Activated CD8-positive, alpha-beta memory T cell treated with anti-CD3 and anti-CD28 coated beads for 36 hours (primary cell): ENCODE measurements at regions not wholly inside any gene's neighbourhood (a gene's known extent, or its start where the extent isn't known, plus 50 kb on each side); places are given as distances from the start of the nearest gene placed in this dataset.
"Not testable (repeated sequence)": the region's sequence is repeated elsewhere in the genome, so short reads cannot be mapped to it uniquely, and the experiment has no call there.

Source experiments
- CTCF ChIA-PET: fragments of 350-600 bp; sonication (Branson Sonifier 250); formaldehyde crosslinking; loops from one replicate; lab custom pipeline; 2021; ENCODE audit warnings: antibody characterized with exemption; lab: Charles Lee
- POLR2A ChIA-PET: fragments of 350-600 bp; sonication (Branson Sonifier 250); formaldehyde crosslinking; loops from one replicate; lab custom pipeline; 2021; ENCODE audit warnings: antibody characterized with exemption; lab: Charles Lee

GRCh38 chr15:96207377-96208006, 123.0 kb upstream of the NR2F2 start:
- CTCF ChIA-PET: no interaction called here
- POLR2A ChIA-PET: no interaction called here

DNA sequence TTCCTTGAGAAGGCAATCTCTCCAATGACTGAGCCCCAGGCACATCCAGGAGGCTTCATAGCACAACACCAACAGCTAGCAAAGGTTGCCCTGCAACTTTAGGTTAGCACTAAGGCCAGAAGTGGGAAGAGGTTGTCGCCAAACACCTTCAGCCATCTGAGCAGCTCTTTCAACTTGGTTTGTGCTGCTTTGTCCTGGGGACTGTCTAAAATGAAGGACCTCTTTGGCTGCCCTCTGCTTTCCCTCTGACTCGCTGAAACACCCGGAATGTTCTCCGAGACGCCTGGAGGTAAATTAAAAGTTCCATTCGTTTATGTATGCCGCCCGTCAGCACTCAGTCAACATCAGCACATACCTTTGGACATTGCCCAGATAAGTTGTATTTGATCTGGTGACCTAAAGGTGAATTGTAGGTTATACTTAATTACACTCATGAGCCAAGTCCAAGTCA, 121.2 kb upstream of the NR2F2 start:
- POLR2A ChIA-PET: no interaction called here

DNA sequence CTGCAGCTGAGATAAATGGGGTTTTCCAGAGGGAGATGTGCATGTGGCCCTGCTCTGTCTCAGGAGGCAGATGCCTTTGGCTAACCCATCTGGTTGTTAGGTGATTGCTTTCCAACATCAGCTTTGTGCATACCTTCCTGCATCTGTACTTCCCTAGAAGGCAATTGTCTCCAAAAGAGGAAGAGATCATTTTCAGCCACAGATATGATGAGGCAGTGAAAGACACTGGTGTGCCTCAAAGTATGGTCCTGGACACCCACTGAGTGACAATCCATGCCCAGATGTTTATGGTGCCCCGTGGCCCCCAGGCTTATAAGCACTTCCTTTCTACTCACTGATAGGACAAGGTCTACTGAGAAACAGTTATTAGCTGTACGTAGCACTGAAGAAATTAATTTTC, 117.5 kb upstream of the NR2F2 start:
- POLR2A ChIA-PET: no interaction called here
- CTCF ChIA-PET: no interaction called here

More for the DNA sequence above, 121.2 kb upstream of the NR2F2 start:
- CTCF ChIA-PET: no interaction called here

- ChIA-PET CTCF (no interaction called here), POLR2A (no interaction called here)
These were observed 116.6 kb upstream of the NR2F2 start for GRCh38 chr15:96213896-96214295.

GRCh38 chr15:96216481-96216880, 114.0 kb upstream of the NR2F2 start:
- POLR2A ChIA-PET, CTCF ChIA-PET: not testable (repeated sequence)

DNA sequence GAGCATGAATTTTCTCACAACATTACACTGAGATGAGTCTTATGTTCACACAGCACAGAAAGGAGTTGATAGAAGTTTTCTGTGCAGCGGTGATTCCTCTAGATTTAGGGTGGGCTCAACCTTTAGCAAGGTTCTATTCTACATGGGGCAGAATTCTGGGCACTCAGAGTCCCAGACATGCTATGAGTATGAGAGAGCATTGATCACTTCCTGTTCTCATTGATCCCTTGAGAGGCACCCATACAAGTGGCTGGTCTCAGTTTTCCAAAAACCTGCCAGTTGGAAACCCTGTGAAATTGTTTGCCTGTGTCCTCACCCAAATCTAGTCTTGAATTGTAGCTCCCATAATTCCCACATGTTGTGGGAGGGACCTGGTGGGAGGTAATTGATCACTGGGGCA, 112.5 kb upstream of the NR2F2 start:
- ChIA-PET POLR2A (no interaction called here), CTCF (no interaction called here)

- ChIA-PET POLR2A (no interaction called here), CTCF (no interaction called here)
These were observed 111.7 kb upstream of the NR2F2 start for GRCh38 chr15:96218623-96219455.

- CTCF ChIA-PET: no interaction called here
- POLR2A ChIA-PET: no interaction called here
These were observed 110.8 kb upstream of the NR2F2 start for GRCh38 chr15:96219681-96220080.

DNA sequence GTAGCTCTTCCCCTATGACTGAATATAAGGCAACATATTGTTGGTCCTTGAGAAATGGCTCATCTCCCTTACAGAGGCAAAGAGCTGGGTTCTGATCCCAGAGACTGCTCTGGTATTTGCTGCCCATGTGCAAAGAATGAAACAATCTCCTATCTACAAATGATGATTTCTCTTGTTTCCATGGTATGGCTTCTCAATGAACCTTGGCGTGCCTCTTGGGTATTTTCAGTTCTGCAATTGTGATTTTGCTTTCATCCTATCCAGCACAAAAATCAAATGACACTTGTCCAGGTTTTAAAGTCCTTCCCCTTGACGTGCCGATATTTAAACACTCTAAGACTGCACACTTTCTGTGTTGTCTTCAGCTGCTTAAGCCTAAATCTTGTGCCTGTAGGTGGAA, 109.8 kb upstream of the NR2F2 start:
- CTCF ChIA-PET: no interaction called here
- POLR2A ChIA-PET: no interaction called here

GRCh38 chr15:96222981-96223380, 107.5 kb upstream of the NR2F2 start:
- POLR2A ChIA-PET: no interaction called here

GRCh38 chr15:96223939-96224338, 106.6 kb upstream of the NR2F2 start:
- CTCF ChIA-PET: no interaction called here
- POLR2A ChIA-PET: no interaction called here

More at GRCh38 chr15:96222981-96223380, 107.5 kb upstream of the NR2F2 start:
- CTCF ChIA-PET: no interaction called here

- CTCF ChIA-PET: no interaction called here
- POLR2A ChIA-PET: no interaction called here
These were observed 104.7 kb upstream of the NR2F2 start for GRCh38 chr15:96225642-96226259.

DNA sequence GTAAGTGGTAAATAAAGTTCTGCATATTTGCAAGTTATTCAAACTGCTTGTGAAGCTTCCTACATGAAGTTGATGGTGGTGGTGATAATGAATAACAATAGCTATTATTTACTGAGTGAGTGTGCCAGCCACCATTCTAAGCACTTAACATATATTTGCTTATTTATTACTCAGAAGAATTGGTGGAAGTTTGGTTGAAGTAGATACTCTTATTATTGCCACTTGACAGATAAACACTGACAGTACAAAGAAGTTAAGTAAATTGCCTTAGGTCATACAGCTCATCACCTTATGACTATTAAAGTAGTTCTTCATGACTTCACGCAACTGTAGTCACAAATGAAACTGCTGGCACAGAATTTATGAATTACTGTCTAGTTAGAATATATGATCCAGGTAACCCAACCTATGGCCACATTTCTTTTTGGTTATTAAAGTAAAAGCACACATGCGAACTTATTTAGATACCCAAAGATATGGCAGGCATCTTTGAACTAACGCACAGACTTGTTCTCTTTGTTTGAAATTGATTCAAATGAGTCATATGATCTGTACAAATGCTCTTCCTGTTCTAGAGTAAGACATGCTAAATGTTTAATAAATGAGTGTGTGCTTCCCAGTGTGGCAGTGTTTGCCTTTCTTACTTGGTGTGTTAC, 99.8 kb upstream of the NR2F2 start:
- POLR2A ChIA-PET: no interaction called here

DNA sequence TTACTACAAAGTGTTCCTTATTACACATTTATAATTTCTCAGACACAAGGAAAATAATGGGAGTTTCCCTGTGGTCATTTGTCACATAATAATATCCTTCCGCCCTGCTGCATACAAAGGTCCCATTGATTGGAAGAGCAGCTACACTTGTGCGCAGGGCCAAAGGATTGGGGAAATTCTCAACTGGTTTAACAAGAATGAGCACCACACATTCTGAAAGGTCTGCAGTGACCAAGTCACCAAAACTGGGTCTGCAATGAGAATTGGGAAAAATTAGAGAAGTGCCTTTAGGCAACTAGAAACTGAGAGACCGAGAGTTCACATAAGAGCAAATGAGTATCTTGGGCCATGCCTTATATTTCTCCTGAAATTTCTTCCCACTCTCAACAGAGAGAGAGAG, 98.2 kb upstream of the NR2F2 start:
- POLR2A ChIA-PET: no interaction called here
- CTCF ChIA-PET: no interaction called here

More for the DNA sequence above, 99.8 kb upstream of the NR2F2 start:
- CTCF ChIA-PET: no interaction called here

DNA sequence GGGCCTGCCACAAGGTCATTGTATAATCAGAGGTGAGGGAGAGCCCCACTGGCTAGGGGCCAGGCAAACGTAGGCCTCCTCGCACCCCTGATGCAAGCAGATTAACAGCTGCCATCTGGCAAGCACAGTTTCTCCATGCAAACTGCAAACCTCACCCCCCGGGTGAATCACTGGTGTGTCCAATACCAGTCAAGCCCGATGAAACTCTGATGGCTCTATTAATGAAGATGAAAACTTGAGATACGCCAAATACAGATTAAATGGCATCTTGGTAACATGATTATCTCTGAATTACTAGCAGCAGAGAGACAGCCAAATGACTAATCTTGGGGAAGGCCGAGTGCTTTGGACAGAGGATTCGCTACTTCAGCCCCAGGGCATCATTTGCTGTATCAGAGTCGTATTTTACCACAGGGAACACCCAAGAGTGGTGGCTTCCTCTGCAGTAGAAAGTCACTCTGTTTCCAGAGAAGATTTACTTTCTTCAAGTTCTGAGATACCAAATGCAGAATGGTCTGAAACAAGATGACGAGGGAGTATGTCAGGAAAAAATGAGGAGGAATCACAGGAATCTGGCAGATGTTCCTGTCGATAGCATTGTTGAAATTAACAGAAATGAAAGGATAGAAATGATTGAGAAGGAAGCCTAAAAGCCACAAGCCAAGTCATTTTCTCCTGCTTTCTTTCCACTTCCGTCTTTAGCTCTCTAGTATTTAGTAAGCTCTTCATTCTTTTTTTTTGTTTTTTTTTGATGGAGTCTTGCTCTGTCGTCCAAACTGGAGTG, 96.2 kb upstream of the NR2F2 start:
- CTCF ChIA-PET: no interaction called here
- POLR2A ChIA-PET: no interaction called here

DNA sequence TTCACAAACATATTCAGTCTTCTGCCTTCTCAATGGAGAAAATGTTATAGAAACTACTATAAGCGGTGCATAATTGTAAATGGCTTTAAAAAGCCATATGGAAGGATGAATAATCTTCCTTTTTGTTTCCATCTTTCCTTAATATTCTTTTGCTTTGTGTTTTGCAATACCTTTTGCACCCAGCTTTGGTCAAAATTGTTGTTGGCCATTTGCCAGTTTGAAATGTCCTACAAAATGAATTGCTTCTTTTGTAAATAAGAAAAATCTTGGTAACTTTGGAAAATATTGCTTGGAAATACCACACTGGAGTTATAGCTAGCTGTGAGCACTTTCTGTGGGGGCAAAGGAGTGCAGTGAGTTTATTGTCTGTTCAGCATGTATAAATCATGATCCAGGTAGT, 93.5 kb upstream of the NR2F2 start:
- POLR2A ChIA-PET: no interaction called here
- CTCF ChIA-PET: no interaction called here

- CTCF ChIA-PET: no interaction called here
- POLR2A ChIA-PET: no interaction called here
These were observed 87.7 kb upstream of the NR2F2 start for GRCh38 chr15:96242761-96243160.

DNA sequence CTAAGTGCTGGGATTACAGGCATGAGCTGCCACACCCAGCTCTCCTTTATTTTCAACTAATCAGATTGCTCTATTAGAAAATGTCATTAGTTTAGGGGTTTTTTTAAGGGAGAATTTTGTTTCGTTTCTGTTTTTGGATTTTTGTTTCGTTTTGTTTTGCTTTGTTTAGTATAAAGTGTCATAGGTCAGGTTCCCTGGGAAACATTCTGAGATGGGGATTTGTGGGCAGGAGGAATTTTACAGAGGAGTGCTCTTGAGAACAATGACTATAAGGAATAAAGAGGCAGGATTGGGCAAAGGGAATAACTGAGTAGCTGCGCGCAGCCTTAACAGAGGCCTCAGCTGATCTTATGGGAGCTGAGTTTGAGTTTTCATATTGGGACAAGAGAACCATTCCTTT, 86.8 kb upstream of the NR2F2 start:
- POLR2A ChIA-PET: no interaction called here
- CTCF ChIA-PET: no interaction called here

- POLR2A ChIA-PET: no interaction called here
- CTCF ChIA-PET: no interaction called here
These were observed 85.2 kb upstream of the NR2F2 start for GRCh38 chr15:96245252-96245651.

DNA sequence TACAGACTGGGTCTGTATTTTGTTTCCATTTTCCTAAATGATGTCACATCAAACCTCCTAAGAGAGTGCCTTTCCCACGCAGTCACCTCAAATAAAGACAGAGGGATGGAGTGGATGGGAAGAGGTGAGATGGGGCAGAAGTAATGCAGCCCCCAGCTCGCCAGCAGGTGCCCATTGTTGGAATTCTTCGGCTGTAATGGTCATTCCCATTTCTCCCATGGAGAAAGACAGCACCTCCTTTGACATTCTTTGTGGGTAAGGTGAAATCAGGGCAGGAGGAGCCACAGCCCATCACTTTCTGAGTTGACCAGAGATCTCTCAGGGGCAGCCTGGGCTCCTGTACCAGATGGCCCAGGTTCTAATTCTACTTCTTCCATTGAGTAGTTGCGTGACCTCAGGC, 84.4 kb upstream of the NR2F2 start:
- CTCF ChIA-PET: no interaction called here
- POLR2A ChIA-PET: no interaction called here
